ENCODE measurements at regions not wholly inside any gene's neighbourhood (a gene's known extent, or its start where the extent isn't known, plus 50 kb on each side); places are given as distances from the start of the nearest gene placed in this dataset.

DNA sequence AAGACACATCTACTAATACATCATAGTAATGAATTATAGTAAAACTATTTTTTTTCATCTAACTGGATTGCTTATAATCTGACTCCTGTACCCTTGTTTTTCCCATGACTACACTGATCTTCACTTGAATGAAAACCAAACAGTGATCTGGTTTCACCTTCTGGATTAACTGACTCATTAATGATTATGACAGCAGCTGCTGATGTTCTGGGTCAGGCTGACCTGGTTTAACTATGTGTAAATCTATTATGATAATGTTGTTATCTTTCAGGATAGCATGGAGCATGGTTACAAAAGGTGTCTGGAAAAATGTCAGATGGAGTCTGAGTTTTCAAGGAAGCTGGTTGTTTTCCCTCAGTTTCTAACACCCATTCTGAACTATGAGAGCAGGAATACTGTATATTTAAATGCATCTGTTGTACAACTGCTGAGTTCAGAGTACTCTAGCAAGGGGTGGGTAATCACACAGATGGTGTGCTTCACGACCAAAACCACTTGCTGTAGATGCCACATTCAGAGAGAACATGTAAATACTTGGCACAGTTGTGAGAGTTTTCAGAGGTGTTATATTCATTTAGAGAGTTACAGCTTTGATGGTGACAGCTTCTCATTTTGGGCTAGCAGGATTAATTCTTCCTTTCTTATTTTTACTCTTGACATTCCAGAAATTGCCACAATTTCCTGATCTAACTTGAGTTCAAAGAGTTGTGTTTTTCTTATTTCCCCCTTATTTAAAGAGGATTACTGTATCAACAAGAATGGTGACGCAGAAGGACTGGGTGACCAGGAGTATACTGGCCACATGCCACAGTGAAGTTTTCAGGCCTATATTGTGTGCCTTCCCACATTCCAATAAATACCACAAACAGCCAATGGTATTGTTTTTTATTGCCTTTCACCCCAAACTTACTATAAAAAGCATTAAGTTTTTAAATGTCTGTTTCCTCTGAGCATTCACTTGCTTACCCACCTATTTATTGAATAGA is 249.7 kb upstream of the TET2 start:
- no peak for DNase-seq (ENCODE audit: low read depth)

DNA sequence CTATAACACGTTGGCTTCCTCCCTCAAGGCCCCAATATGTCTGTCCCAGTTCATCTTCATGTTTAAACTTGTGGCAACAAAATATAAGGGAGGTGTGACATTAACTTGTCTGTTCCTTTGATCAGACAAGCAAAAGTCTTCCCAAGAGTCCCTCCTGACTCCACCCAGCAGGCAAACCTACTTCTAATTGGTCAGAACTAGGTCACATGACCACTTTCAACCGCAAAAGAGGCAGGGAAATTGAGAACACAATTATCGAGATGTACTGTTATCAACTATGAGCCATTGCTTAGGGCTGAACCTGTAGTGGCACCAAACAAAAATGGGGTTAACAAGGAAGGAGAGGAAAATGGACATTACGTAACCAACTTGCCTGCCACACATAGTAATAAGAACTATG is 246.8 kb upstream of the TET2 start:
- no peak for DNase-seq (ENCODE audit: low read depth)

DNA sequence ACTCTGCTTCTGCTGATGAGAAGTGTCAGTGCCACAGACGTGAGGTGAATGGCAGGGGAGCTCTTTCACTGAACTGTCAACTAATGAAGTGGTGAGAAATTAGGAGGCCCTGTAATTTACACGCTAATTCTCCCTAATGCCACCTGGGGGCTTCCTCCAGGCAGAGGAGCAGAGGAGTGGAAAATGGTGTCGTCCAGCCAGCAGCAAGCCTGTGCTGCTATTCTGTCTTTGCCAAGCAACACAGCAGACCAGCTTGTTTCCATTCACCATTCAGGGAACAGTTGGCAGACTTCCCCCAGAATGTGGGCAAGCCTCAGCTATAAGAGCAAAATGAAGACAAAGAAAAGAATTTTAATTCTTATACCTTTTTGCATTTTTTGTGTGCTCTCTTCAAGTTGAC is 245.2 kb upstream of the TET2 start:
- no peak for DNase-seq (ENCODE audit: low read depth)

DNA sequence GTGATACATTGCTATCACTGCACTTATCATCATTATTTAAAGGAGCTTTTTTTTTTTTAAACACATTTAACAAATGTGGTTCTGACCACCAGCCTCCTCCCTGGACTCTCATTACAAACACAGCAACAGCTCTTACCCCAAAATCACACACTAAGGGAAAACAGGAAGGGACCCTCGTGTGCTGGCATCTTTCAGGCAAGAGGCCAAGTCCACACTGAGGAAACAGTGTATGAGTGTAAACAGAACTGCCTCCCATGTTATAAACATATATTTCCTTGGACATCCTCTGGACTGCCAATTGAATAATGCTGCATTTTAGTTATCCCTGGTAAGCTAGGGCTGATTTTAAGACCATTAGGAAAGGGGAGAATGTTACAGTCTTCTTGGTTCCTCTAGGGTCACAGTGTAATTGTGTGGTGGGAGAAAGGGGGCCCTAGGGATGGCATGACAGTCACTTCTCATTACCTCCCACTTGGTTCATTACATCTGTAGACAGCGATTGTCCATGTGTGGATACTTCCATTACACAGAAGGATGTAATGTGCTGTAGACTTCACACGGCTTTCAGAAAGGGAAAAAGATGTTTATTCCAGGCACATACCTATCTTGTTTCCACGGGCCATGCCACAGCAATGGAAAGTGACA is 244.6 kb upstream of the TET2 start:
- DNase-seq (ENCODE audit: low read depth) = no peak

DNA sequence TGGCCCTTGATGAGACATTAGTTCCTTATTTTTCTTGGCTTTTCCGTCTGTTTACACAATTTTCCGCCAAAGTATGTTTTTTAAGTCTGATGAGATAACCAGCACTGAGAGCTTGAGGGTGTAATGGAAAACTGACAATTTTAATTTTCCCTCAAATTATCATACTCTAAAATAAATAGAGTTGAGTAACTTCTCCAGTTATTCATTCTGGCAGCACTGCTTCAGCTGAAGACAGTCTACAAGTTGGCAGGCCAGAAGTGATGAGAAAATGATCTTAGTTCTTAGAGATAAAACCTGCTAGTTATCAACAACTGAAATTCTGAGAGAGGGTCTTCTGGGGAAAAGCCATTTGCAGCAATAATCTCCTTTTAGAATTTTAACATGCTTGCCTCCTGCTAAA is 241.6 kb upstream of the TET2 start:
- DNase-seq (ENCODE audit: low read depth) = no peak

DNA sequence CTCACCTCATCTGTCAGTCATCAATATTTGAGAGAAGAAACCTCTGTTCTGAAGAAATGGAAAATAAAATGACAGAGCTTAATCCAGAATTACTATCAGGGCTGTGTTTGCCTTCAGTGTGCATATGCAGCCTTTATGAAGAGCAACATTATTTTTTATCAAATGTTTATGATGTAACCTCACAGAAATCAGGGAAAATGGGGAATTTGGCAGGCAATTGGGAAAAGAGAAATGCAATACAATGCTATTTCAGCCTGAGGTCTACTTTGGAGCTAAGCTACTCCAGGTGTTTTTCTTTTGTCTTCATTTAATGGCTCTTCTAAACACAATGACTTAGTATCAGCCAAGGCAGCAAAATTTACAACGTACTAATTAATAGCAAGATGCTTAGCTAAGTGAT is 241.1 kb upstream of the TET2 start:
- DNase-seq (ENCODE audit: low read depth) = no peak

DNA sequence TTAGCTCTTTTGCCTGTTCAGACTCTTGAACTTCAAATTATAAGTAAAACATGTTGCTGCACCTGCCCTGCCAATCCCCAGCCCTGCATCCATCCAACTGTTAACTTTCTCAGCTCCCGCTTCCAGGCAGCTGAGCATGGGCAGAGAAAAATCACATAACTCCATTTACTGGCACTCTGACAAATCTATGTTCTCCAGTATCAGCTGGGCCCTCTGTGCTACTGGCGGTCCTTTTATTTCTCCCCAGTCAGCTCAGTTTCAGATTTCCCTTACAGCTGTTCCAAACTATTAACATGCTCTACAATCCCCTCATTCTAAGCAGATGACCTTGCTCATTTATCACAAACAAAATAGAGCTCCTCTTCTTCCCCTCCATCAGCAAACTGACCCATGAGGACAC is 240.4 kb upstream of the TET2 start:
- DNase-seq (ENCODE audit: low read depth) = no peak

DNA sequence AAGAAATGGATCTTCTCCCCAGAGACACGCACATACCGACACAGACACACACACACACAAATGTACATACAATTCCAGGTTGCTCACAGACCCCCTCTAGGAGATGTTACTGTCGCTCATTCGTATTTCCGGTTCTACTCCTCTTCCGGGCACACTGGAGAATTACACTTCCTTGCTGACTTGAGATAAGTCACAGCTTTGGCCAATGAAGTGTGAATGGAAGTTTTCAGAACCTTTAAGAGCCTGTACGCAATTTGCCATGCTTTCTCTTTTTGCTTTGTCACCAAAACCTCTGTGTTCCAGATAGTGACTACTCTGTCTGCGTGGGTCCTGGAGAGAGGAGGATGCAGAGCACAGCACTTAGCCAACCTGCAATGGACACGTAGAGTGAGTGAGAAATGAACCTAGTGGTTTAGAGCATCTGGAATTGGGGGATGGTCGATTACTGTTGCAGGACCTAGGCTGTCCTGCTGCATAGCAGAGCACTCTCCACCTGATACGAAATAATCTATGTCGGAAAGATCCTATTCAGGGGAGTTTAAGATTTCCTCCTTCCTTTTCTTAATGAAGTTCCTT is 239.5 kb upstream of the TET2 start:
- no peak for DNase-seq (ENCODE audit: low read depth)

DNA sequence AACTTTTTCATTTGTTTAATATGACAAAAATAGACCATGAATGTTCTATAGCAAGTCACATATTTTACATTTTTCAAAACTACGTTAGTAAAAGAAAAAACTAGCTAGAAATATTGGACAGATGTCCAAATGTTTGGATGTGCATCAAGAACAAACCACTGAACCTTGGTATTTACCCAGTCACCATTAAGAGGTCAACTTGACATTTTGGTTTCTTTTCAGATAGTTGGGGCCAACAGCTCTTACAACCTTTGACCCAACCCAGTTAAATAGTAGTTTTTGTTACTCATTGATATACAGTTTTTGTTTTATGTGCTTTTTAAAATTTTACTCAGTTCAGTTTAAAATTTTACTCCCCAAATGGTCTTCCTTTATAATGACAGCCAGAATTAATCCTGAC is 238.7 kb upstream of the TET2 start:
- no peak for DNase-seq (ENCODE audit: low read depth)

DNA sequence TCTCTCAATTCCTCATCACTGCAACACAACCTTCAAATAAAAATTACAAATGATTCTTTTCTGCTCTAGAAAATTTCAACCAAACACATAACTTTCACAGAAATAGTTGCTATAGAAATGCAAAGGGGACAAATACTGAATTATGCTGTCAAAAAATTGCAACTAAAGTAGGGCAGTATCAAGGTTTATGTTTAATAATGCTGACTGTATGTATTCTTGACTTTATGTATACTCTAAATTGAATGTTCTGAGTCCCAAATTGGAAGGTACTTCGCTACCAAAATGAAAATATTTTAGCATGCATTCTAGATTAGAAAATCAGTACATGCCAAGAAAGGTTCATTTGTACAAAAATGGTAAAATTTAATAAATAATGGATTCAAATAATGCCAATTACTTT is 237.3 kb upstream of the TET2 start:
- no peak for DNase-seq (ENCODE audit: low read depth)

DNA sequence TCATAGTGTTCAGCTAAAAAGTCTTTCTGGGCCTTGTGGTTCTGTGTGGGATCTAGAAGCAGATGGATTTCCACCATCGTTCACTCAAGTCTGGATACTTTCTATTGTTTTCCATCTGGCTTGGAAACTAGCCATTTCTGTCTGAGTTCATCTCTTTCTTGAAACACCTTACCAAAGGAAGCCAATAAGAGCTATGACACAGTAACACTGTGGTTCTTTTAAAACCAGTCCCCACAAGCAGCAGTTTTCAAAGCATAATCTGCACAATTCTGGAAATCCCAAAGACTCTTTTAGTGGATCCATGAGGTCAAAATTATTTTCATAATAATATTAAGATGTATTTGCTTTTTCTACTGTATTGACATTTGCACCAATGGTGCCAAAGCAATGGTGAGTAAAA is 234.2 kb upstream of the TET2 start:
- DNase-seq (ENCODE audit: low read depth) = no peak

DNA sequence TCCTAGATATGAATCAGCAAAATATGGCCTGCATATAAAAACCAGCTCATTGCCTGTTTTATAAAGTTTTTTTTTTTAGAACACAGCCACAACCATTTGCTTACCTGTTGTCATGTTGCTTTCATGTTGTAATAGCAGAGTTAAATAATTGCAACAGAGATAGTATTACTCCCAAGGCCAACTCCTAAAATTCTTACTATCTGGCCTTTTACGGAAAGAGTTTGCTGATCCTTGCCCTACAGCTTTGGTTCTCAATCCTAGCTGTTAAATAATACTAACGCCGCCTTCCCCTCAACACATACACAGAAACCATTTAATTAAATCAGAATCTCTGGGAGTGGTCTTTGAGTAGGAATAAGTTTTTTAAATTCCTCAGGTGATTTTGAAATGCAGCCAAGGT is 231.3 kb upstream of the TET2 start:
- DNase-seq (ENCODE audit: low read depth) = no peak

DNA sequence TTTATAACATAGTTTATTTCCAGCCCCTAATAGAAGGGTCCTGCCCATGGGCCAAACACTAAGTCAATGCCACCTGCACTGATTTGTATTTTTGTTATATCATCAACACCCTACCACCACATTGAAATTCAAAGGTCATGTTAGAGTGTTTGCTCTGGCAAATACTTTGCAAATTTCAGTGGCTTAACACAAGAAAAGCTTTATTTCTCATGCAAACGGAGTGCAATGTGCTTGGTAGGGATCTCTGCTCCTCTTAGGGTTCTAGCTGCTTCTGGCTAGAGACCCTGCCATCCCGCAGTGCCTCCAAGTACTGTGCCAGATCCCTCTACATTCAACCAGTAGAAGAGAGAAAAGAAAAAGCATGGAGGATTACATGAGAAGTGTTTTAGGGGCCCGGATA is 230.8 kb upstream of the TET2 start:
- no peak for DNase-seq (ENCODE audit: low read depth)

DNA sequence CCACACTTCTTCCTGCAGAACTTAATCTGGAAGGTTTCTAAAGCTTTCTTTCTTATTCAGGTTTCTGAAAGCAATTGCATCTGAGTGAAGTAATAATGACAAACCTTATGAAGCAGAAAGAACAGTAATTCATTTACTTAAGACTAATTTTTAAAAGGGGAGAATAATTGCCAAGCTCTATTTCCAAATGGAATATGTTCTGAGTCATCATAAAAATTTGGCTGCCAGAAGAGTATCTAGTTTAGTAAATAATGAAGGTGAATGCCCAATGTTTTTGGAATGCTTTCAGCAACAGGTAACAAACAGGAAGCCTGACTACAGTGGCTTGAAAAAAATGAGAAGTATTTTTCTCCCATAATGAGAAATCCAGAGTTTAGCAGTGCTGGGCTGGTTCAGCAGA is 227.3 kb upstream of the TET2 start:
- no peak for DNase-seq (ENCODE audit: low read depth)

DNA sequence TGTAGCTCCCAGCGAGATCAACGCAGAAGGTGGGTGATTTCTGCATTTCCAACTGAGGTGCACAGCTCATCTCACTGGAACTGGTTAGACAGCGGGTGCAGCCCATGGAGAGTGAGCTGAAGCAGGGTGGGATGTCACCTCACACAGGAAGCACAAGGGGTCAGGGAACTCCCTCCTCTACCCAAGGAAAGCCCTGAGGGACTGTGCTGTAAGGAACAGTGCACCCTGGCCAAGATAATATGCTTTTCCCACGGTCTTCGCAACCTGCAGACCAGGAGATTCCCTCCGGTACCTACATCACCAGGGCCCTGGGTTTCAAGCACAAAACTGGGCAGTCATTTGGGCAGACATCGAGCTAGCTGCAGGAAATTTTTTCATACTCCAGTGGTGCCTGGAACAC is 216.4 kb upstream of the TET2 start:
- no peak for DNase-seq (ENCODE audit: low read depth)

DNA sequence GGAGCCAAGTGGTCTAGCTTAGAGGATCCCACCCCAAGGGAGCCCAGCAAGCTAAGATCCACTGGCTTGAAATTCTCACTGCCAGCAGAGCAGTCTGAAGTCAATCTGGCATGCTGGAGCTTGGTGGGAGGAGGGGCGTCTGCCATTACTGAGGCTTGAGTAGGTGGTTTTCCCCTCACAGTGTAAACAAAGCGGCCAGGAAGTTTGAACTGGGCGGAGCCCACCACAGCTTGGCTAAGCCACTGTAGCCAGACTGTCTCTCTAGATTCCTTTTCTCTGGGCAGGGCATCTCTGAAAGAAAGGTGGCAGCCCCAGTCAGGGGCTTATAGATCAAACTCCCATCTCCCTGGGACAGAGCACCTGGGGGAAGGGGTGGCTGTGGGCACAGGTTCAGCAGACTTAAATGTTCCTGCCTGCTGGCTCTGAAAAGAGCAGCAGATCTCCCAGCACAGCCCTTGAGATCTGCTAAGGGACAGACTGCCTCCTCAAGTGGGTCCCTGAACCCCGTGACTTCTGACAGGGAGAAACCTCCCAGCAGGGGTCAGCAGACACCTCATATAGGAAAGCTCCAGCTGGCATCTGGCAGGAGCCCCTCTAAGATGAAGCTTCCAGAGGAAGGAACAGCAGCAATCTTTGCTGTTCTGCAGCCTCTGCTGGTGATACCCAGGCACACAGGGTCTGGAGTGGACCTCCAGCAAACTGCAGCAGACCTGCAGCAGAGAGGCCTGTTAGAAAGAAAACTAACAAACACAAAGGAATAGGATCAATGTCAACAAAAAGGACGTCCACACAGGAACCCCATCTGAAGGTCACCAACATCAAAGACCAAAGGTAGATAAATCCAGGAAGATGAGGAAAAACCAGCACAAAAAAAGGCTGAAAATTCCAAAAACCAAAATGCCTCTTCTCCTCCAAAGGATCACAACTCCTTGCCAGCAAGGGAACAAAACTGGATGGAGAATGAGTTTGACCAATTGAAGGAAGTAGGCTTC is 215.6 kb upstream of the TET2 start:
- peak; percentile 12 for DNase-seq (ENCODE audit: low read depth)

DNA sequence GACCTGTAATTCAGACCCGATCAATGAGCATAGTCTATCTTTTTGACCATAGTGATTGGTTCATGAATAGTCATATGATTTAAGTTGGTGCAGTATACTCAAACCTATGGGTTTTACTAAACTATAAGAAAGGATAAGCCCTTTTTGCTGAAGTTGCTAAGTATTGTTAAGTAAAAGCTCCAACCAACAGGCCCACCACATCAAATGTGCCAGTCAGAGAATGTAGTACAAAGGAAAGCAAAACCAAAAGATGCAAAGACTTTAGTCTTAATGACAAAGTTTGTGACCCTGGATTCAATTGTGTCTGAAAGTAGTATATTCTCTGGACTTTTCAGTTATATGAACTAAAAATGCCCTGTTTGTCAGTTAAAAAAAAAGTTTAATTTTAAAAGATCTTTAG is 208.1 kb upstream of the TET2 start:
- DNase-seq (ENCODE audit: low read depth) = no peak

DNA sequence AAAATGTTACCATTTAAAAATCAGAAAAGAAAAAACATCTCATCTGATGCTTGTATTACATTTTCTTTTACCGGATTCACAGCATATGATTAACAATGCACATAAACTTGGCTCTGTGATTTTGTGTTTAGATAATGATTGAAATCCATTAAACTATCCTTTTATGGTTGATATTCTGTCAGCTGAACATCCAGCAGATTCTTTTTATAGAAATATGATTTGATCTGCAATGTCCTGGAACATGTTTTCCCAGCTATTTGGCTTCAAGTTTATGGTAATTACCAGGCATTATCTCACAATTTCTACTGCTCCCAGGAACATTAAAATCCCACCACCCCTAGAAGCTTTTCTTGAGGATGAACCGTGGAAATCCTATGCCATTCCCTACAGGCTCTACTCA is 205.7 kb upstream of the TET2 start:
- DNase-seq (ENCODE audit: low read depth) = no peak

DNA sequence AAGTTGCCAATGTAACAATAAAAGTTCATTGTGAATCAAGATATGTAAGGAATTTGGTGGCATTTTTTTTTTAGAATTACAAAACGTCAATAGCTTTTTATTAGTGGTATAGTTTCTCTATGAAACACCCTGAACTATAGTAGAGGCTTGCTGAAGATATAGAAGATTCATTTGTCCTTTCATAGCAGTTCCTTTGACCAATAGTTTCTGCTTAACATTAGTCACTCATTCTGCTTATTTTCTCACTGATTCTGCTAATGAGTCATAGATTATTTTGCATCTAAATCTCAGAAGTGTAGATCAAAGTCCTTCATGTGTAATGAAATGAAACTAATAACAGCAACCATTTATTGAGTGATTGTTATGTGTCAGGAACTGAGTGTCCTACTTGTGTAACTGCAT is 205.0 kb upstream of the TET2 start:
- no peak for DNase-seq (ENCODE audit: low read depth)

DNA sequence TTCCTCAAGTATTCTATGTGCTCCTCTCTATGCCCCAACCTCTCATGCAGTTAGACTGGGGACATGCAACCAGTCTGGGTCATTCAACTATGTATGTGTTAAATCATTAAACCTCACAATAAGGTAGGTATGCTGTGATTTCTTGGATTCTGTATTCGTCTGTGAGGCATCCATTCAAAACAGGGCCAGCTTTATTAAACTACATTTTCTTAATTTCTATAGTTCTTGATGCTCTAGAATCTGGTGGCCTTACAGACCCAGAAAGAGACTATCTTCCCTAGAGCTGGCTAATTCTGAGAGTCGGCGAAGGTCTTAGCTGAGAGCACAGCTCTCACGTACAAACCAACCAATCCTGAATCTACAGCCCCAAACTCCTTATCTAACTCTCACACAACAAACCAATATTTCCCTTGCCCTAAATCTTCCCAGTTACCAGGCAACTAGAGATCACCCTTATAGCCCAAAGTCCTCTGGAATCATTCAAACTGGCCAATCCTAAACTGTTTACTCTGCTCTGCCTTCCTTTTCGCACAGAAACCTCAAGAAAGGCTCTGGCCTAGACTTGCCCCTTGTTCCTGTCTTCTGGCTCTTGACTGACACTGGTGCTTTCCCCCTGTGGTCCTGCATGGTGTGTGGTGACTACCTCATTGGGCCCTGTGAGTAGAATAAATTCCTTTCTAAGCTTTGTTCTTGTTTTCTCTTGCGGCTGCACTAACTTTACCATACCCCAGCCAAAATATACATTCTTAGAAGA is 203.5 kb upstream of the TET2 start:
- DNase-seq (ENCODE audit: low read depth) = no peak

DNA sequence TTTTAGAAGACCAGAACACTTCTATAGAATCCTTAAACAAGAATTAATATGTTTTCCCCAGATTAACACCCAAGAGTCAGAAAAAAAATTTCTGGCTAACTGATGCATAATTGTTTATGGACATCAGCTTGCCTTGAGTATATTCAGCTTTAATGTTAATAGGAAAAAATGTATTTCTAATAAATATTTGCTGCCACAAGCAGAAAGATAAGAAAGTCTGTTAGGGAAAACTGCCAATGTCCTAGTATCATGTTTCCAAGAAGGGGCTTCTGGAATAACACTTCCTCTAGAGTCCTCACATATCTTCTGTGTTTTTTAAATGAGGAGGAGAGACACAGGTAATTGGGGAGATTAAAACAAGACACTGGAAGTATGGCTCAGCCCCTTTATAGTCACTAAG is 202.1 kb upstream of the TET2 start:
- DNase-seq (ENCODE audit: low read depth) = no peak

Data from activated T-cell treated with anti-CD3 and anti-CD28 coated beads for 1 hour (primary cell).